ENCODE measurements at regions not wholly inside any gene's neighbourhood (a gene's known extent, or its start where the extent isn't known, plus 50 kb on each side); places are given as distances from the start of the nearest gene placed in this dataset.

DNA sequence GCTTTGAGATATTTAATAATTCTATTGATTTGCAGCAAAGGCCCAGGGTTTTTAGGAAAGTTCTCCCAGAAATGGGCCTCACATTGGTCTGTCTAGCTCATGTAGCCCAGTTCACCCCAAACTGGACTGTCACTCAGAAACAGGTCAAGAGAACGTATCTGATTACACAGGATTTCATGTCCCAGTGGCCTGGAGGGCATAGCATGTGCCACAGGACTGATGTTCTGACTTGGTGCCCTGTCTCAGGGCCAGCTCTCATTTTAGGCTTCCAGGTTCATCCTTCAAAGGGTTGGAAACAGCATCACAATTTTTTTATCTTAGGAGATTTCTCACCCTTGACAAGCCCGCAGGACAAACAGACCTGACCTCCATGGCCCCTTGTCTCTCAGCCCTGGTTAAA lies 398.4 kb upstream of the AZI2 start:
- H3K4me3 ChIP-seq (ENCODE audit: low read depth, low read length), result no peak overlapping the region
- in situ Hi-C loops (cut with HindIII; ENCODE audit: low sequenced_read_pairs), result no loop called here

DNA sequence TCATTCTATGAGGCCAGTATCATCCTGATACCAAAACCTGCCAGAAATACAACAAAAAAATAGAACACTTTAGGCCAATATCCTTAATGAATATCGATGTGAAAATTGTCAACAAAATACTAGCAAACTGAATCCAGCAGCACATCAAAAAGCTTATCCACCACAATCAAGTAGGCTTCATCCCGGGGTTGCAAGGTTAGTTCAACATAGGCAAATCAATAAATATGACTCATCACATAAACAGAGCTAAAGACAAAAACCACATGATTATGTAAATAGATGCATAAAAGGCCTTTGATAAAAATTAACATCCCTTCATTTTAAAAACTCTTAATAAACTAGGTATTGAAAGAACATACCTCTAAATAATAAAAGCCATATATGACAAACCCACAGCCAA lies 403.2 kb upstream of the AZI2 start:
- no peak overlapping the region for H3K4me3 ChIP-seq (ENCODE audit: low read depth, low read length)
- TF ChIP-seq, protein P1, sequence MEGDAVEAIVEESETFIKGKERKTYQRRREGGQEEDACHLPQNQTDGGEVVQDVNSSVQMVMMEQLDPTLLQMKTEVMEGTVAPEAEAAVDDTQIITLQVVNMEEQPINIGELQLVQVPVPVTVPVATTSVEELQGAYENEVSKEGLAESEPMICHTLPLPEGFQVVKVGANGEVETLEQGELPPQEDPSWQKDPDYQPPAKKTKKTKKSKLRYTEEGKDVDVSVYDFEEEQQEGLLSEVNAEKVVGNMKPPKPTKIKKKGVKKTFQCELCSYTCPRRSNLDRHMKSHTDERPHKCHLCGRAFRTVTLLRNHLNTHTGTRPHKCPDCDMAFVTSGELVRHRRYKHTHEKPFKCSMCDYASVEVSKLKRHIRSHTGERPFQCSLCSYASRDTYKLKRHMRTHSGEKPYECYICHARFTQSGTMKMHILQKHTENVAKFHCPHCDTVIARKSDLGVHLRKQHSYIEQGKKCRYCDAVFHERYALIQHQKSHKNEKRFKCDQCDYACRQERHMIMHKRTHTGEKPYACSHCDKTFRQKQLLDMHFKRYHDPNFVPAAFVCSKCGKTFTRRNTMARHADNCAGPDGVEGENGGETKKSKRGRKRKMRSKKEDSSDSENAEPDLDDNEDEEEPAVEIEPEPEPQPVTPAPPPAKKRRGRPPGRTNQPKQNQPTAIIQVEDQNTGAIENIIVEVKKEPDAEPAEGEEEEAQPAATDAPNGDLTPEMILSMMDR (IDR thresholded peaks at IDR 0.05; ENCODE audit: low read depth, low read length, missing control alignments), result no peak
- in situ Hi-C loops (cut with HindIII; ENCODE audit: low sequenced_read_pairs), result no loop called here
- no peak for DNase-seq (ENCODE audit: low read depth)

More for the DNA sequence above, 398.4 kb upstream of the AZI2 start:
- DNase-seq (ENCODE audit: low read depth), result no peak
- TF ChIP-seq, protein P1 (IDR thresholded peaks at IDR 0.05; ENCODE audit: low read depth, low read length, missing control alignments), result no peak

DNA sequence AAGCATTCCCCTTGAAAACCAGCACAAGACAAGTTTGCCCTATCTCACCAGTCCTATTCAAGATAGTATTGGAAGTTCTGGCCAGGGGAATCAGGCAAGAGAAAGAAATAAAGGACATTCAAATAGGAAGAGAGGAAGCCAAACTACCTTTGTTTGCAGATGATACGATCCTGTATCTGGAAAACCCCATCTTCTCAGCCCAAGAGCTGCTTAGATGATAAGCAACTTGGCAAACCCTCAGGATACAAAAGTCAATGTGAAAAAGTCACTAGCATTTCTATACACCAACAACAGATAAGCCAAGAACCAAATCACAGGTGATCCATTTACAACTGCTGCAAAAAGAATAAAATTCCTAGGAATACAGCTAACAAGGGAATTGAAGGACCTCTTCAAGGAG lies 403.7 kb upstream of the AZI2 start:
- in situ Hi-C loops (cut with HindIII; ENCODE audit: low sequenced_read_pairs), result no loop called here
- no peak for DNase-seq (ENCODE audit: low read depth)
- TF ChIP-seq, protein P1 (IDR thresholded peaks at IDR 0.05; ENCODE audit: low read depth, low read length, missing control alignments), result no peak
- H3K4me3 ChIP-seq (ENCODE audit: low read depth, low read length), result no peak overlapping the region

DNA sequence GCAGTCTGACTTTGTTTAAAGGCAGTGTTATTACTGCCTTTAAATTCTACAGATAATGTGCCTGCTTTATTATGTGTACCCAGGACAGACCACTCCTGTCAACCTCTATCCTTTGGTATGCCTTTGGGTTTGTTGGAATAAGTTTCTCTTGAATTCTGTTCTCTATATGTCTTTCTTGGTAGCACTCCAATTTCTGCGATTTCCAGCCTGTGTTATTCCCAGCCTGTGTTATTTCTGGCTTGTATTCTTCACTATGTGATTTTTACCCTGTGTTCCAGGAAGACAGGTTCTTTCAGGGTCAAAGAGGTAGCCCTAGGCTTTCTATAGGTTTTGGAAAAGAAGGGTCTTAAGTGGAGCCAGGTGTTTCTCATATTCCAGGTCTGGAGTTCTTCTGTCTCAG lies 407.4 kb upstream of the AZI2 start:
- no peak for DNase-seq (ENCODE audit: low read depth)
- TF ChIP-seq, protein P1 (IDR thresholded peaks at IDR 0.05; ENCODE audit: low read depth, low read length, missing control alignments), result no peak
- H3K4me3 ChIP-seq (ENCODE audit: low read depth, low read length), result no peak overlapping the region
- in situ Hi-C loops (cut with HindIII; ENCODE audit: low sequenced_read_pairs), result no loop called here

DNA sequence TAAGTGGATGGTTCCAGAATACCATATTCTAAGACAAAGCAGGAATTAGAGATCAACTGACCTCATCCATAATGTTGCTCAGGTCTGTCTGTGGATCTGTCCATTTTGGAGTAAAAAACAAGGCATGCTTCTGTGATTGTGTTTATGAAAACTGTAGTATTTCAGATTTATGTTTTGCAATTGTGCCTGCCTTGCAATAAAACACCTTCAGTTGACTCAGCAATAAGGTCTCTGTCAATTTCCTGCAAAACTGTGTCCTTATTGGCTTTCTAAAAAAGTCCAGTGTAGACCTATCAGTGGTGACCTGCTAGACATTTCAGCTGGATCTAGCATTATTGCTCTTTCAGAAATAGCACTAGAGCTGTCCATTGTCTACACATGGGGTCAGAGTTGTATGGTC lies 409.5 kb upstream of the AZI2 start:
- no peak overlapping the region for H3K4me3 ChIP-seq (ENCODE audit: low read depth, low read length)
- no peak for DNase-seq (ENCODE audit: low read depth)
- in situ Hi-C loops (cut with HindIII; ENCODE audit: low sequenced_read_pairs), result no loop called here
- TF ChIP-seq, protein P1 (IDR thresholded peaks at IDR 0.05; ENCODE audit: low read depth, low read length, missing control alignments), result no peak

DNA sequence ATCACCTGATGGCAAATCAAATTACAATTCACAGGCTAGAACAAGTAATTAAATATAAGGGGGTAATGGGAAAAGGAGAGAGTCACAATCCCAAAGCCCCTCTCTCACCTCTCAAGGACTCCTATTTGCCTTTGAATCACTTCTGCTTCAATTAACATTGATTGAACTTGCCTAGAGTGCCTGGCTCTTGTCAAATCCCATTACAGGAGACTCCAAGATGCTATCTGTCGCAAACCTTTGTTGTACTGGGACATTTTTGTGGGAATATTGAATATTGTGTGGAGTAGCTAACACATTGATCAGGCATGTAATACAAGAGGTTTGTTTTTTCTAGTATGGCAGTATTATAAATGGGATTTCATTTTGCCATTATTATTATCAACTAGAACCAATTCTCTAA lies 412.8 kb upstream of the AZI2 start:
- no peak for DNase-seq (ENCODE audit: low read depth)
- in situ Hi-C loops (cut with HindIII; ENCODE audit: low sequenced_read_pairs), result no loop called here
- no peak overlapping the region for H3K4me3 ChIP-seq (ENCODE audit: low read depth, low read length)
- TF ChIP-seq, protein P1 (IDR thresholded peaks at IDR 0.05; ENCODE audit: low read depth, low read length, missing control alignments), result no peak

DNA sequence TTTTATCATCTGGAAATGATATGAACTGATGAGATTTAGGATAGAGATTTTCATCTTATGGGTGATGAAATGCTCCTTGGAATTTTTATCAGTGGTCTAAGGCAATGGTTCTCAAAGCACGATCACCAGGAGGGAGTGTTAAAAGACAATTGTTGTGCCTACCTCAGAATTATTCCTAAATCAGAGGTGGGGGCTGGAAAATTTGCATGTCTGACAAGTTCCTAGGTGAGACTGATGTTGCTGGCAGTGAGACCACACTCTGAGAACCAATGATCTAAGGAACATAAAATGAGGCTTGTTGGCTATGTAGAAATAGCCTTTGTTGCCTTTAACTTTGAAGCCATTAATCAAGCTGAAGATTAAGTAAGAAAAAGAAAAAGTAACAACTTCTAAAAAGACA lies 416.6 kb upstream of the AZI2 start:
- TF ChIP-seq, protein P1 (IDR thresholded peaks at IDR 0.05; ENCODE audit: low read depth, low read length, missing control alignments), result no peak
- H3K4me3 ChIP-seq (ENCODE audit: low read depth, low read length), result no peak overlapping the region
- DNase-seq (ENCODE audit: low read depth), result no peak
- in situ Hi-C loops (cut with HindIII; ENCODE audit: low sequenced_read_pairs), result no loop called here
